ENCODE measurements at regions not wholly inside any gene's neighbourhood (a gene's known extent, or its start where the extent isn't known, plus 50 kb on each side); places are given as distances from the start of the nearest gene placed in this dataset.

DNA sequence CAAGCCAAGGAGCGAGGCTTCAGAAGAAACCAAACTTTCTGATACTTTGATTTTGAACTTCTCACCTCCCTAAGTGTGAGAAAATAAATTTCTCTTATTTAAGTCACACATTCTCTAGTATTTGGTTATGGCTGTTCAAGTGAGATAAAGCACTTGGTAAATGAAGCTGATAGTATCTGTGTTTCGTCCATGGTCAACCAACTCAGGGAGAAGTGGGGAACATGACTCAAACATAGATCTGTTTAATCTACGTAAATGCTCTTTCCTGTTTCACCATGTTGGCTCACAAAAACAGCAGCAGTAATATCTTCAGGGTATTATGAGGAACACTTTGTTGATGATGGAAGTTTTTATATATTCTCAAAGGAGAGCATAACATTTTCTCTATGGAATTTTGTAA lies 2167.2 kb upstream of the C9orf72 start:
- DNase-seq (ENCODE audit: low read depth in 4 of 4, low spot score in 1 of 4), result no peak

DNA sequence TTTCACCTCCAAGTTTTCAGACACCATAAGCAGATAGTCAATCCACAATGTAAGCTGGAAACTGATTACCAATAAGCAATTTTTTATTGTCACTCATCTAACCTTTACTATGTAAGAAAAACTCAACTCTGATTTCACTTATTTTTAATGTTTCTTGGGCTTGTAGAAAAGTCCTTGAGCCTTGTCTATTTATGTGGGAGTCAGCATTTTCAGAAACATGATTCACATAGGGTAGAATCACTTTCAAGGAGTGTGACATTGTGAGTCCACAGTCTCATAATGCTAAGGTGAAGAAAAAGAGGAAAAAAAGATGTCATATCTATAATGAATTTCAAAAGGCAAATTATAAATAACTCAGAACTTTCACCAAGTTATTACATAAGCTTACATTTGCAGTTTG lies 2167.9 kb upstream of the C9orf72 start:
- no peak for DNase-seq (ENCODE audit: low read depth in 4 of 4, low spot score in 1 of 4)

DNA sequence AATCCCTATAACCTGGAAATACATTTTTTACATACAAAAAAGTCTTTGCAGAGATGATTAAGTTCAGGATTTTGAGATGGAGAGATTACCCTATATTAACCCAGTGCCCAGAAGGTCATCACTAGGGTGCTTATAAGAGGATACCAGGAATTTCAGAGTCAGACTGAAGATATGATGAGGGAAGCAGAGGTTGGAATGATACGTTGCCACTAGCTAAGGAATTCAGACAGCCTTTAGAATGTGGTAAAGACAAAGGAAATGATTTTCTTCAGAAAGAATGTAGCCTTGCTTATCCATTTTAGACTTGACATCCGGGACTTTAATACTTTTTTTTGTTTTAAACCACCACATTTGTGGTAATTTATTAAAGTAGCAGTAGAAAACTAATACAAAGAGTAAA lies 2176.8 kb upstream of the C9orf72 start:
- DNase-seq (ENCODE audit: low read depth in 4 of 4, low spot score in 1 of 4), result no peak

DNA sequence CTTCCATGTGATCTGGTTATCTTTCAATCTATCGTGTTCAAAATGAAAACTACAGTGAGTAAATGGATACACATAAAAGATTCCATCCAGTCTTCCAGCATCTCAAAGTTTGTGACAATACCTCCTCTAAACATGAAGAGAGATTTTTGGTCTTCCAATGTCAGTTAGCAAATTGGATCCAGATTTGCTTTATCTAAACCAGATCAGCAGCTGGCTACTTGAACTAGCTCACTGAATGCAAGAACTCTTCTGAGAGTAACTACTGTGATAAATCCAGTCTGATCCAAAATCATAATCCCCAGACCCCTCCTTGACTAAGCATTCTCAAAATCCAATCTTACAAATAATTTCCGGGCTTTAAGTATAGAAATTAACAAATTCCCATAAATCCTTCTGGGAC lies 2177.9 kb upstream of the C9orf72 start:
- no peak for DNase-seq (ENCODE audit: low read depth in 4 of 4, low spot score in 1 of 4)

DNA sequence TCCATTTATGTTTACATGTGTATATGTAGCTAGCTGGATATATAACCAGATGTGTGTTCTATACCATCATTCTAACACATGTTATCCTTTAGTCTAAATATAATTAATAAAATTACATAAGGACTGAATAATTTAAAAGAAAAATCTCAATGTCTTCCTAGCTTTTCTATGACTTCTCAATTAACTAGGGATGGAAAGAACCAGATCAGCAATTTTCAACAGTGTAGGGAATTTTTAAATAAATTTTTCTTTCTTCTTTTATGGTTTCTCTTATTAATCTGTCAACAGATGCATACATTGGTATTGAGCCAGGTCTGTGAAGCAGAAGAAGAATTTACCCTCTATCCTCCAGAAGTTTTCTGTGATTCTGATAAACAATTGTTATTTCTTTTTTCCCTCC lies 2180.4 kb upstream of the C9orf72 start:
- no peak for DNase-seq (ENCODE audit: low read depth in 4 of 4, low spot score in 1 of 4)

DNA sequence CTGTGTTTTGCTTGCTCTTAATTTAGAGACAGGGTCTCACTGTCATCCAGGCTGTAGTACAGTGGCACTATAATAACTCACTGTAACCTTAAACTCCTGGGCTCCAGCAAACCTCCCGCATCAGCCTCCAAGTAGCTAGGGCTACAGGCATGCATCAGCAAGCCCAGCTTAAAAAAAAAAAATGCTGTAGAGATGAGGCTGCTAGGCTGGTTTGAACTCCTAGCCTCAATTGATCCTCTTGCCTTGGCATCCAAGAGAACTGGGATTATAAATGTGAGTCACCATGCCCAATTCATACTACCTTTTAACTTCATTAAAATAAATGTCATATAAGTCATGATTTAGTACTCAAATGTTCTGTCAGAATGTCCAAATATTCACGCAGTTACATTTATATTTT lies 2195.7 kb upstream of the C9orf72 start:
- no peak for DNase-seq (ENCODE audit: low read depth in 4 of 4, low spot score in 1 of 4)

DNA sequence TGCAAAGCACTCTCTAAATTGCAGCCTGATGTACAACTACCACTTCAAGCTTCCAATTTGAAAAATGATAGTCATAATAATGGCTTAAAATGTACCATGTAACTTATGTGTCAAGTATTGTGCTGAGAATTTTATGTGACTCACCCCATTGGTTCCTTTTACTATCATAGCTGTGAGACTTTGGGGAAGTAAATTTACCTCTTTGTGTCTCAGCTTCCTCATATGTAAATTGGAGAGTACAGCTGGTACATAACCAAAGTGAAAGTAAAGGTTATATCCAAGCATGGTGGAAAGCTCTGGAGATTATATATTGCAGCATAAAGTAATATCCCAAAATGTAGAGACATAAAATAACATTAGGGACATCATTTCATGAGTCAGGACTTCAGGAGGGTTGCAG lies 2200.4 kb upstream of the C9orf72 start:
- no peak for DNase-seq (ENCODE audit: low read depth in 4 of 4, low spot score in 1 of 4)

DNA sequence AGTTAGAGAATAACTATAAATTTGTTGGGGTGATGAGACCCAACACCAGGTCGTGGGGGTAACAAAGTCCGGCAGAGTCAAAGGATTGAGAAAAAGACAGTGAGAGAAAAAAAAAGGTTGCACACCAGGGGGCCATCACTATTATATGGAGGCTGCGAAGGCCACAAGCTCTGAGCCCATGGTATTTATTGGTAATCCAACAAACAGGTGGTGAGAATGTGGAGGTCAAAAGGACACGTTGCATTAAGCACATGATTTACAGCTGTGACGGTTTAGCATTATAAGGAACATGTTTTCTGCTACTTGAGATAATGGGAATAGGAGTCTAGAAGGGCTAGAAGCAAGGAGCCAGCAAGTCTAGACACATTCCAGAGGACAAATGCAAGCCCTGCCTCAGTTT lies 2202.2 kb upstream of the C9orf72 start:
- DNase-seq (ENCODE audit: low read depth in 4 of 4, low spot score in 1 of 4), result no peak

DNA sequence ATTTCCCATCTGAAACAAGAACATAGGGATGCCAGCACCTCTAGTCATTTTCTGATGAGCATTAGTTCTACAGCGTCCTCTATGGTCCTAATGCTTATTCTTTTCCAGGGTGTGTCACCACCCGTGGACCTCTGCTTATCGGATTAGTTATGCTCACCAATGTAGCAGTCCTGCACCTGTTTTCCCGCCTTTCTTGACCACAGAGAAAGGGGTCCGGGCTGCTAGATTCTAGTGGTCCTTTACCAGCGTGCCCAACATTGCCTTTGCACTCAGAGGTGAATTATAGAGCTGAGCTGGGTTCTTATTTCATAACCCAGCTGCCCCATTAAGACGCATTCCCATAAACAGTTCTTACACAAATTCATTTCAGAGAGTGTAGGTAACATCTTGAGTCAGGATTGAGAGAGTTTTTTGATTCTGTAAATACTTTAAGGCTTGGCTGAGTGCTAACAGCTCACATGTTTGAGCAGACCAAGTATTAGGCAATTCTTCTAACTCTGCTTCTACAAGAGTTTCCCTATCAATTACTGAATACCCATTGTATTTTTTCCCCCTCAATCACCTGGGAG lies 2205.1 kb upstream of the C9orf72 start:
- no peak for DNase-seq (ENCODE audit: low read depth in 4 of 4, low spot score in 1 of 4)

DNA sequence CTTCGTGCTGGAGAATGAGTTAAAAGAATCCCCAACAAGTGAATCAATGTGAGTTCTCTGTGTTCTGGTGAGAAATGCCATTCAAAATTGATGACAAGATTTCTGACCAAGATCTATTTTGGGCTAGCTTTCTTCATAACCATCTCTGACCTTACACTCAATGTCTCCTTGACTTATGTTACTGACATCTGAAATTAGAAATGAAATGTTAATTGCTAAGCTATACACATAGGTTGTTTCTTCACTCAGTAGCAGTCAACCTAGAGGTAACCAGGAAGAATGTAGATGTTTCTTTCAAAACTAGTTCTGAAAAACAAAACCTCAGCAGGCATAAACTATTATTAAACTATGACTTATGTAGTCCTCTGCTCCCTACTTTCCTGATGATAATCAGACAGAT lies 2220.7 kb upstream of the C9orf72 start:
- no peak for DNase-seq (ENCODE audit: low read depth in 4 of 4, low spot score in 1 of 4)

DNA sequence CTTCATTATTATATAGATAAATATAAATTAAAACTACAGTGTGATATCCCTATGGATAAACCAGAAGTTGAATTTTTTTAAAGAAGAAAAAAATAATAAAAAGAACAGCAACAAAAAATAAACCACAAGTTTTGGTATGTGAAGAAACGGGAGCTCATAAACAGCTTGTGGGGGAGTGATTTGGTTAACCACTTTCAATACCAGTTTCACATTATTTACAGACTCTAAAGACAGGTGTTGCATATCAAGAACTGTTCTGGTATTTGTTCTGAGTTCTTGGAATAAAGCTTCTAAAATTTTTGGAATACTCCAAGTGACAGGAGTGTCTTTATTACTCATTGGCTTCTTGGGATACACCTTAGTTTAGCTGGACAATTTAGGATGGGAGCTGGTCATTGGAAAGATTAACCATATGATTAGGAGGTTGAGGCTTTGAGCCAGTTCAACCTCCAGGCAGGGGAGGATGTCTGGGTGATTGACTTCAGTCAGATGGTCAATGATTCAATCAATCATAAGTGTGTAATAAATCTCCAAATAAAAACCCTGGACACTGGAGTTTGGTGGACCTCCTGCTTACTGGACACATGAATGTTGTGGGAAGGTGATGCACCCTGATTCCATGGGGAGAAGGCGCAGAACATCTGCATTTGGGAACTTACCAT lies 2223.1 kb upstream of the C9orf72 start:
- no peak for DNase-seq (ENCODE audit: low read depth in 4 of 4, low spot score in 1 of 4)

DNA sequence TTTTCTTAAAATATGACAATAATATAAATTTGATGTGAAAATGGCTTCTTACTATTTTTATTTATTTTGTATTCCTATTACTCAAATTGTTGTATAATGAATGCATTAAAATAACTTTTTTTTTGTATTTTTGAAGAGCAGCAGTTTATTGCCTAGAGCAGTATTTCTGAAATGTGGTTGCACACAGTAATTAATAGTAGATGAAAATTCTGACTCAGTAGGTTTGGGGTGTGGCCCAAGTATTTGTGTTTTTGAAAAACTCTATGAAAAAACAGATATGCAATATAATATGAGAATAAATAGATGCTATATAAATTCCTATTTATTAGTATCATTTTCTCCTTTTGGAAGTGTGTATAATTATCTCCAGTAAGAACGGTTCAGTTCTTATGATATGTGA lies 2225.3 kb upstream of the C9orf72 start:
- DNase-seq (ENCODE audit: low read depth in 4 of 4, low spot score in 1 of 4), result no peak

DNA sequence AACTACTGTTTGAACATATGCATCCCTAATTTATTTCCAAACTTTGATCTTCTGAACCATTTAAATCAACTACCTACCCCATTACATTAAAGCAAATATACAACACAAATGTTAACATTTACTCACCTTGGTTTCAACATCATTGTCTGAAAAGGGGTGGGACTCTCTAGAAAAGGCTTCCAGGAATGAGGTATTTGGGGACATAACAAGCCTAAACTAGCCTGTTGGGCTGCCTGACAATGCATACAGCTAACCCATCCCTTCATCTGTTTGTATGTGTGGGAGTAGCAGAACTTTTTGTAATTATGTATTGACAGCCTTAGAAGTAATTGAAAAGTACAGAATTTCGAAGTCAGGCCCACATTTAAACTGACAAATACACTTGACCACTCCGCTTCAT lies 2225.9 kb upstream of the C9orf72 start:
- DNase-seq (ENCODE audit: low read depth in 4 of 4, low spot score in 1 of 4), result no peak

DNA sequence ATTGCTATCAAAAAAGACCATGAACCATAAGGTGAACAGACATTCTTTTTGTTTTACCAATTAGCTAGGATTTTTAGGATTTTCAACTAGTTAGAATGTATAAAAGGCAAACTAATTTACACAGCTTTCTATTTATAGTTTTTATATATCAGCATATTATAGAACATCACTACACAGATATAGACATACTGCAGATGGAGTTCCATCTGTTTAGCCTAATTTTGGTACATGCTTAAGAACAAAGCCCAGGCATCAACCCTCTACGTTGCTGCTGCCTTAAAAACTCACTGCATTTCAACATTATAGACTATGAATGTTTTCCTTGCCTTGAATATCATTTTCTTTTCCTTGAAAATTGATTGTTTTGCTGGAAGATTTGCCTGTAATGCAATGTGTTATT lies 2227.5 kb upstream of the C9orf72 start:
- no peak for DNase-seq (ENCODE audit: low read depth in 4 of 4, low spot score in 1 of 4)

DNA sequence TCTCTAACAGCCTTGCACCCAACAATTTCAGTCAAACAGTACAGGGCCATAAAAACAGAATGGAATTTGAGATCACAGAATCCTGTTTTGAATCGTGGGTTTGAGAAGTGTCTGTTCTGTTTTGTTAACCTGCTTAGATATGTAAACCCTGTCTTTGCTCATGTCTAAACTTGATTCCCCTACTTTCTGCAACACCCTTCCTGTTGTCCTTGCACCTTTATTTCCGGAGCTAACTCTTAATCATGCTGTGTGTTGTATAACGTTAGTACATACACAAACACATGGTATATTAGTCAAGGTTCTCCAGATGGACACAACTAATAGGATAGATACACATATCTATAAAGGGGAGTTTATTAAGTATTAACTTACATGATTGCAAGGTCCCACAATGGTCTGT lies 2229.2 kb upstream of the C9orf72 start:
- no peak for DNase-seq (ENCODE audit: low read depth in 4 of 4, low spot score in 1 of 4)

DNA sequence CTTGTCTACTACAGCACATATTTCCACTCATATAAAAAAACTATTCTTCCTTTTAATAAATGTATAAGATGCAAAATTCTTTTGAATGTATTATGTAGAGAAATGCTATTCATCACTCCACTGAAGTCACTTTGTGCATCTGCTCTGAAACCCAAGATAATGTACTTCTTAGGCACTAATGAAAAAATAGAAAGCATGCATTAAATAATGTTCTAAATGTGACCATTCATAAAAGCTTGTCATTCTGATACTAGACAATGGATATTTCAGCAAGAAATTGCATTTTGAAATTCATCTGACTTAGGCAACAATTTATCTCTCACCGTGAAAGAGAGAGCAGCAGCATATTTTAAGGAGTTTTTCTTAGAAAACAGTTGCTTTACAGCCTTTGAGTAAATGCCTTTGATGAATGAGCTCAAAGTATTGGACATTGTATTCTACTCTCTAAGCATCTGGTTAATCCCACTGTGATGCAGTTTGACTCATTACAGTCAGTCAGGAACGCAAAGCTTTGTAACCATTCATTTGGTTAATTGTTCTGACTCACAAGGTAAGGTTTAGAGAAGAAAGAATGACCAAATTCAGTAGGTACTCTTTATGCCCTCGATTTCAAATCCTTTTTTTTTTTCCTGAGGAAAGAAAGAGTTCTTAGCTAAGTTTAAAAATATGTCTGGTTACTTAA lies 2233.8 kb upstream of the C9orf72 start:
- no peak for DNase-seq (ENCODE audit: low read depth in 4 of 4, low spot score in 1 of 4)

DNA sequence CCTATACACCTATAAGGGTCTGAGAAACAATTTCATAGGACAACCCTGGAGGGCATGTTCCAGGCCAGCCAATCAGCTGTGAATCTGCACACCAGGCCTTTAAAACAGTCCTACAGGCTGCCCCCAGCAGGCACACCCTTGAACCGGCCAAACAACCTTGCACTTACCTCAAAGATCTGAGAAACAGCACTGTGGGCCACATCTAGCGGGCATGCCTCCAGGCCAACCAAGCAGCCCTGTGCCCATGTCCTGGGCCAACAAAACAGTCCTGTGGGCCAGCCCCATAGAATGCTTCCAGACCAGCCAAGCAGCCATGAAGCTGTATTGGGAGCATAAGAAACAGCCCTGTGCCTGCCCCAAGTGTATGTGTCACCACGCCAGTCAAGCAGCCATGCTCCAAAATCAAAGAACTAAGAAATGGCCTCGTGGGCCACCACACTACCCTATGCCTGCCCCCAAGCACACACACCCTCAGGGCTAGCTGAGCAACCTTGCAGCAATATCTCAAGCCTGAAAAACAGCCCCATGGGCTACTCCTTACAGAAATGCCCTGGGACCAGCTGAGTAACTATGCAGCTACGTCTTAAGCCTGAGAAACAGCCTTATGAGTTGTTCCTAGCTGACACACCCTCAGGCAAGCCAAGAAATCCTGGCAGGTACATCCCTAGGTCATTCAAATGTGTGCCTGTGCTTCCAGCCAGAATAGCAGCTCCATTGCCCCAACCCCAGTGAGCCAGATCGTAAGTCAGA lies 2243.8 kb upstream of the C9orf72 start:
- DNase-seq (ENCODE audit: low read depth in 4 of 4, low spot score in 1 of 4), result no peak

DNA sequence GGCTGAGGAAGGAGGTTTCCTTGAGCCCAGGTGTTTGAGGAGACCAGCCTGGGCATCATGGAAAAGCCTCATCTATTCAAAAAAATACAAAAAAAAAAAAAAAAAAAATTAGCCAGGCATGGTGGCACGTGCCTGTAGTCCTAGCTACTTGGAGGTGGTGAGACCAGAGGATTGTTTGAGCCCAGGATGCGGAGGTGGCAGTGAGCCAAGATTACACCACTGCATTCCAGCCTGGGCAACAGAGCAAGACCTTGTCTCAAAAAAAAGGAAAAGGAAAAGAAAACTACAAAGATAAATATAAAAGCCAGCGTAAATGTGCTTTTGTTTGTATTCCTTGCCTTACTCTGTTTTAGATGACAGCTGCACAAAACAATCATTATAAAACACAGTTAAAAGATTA lies 2249.2 kb upstream of the C9orf72 start:
- no peak for DNase-seq (ENCODE audit: low read depth in 4 of 4, low spot score in 1 of 4)

DNA sequence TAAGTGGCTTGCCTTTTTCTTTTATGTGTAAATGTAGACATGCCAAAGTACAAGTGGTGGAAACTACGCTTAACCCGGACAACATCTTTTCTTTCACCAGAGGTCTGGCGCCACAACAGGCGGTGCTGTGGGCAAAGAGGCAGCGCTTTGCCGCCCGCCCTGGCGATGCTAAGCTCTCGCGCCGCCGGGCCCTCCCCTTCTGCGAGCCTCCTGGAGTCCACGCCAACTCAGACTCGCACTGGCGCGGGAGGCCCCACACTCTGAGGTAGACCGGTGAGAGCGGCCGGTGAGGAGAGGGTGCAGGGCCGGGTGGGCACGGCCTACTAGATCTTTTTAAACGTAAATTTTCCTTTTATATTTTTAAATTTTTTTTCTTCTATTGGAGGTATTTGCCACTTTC lies 2253.1 kb upstream of the C9orf72 start:
- no peak for DNase-seq (ENCODE audit: low read depth in 4 of 4, low spot score in 1 of 4)

DNA sequence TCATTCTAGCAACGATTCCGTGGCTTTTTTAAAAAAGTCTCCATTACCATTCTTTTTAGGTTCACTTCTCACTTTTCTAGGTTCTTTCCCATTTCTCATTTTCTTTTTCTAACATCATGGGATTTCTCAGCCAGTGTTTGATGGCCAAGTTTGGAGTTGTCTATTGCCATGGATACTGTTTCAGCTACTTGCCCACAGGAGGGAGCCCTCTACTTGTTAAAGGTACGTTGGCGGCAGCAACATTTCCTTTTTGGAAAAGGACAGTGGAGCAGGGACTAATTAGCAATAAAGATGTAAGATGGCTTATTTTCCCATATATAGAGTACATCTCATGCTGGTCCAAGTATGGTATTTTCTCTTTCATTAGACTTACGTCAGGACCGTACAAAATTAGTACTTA lies 2257.5 kb upstream of the C9orf72 start:
- no peak for DNase-seq (ENCODE audit: low read depth in 4 of 4, low spot score in 1 of 4)

DNA sequence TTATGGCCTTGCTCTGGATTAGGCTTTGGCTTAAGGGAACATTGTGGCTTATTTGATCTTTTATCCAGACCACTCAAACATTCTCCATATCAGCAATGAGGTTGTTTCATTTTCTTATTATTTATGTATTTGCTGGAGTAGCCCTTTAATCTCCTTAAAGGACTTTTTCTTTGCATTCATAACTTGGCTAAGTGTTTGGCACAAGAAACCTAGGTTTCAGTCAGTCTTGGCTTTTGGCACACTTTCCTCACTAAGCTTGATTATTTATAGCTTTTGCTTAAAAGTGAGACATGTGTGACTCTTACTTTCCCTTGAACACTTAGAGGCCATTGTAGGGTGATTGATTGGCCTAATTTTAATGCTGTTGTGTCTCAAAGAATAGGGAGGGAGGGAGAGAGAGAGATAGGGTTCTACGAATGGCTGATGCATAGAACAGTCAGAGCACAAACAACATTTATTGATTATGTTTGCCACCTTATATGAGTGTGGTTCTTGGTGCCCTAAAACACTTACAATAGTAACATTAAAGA lies 2265.3 kb upstream of the C9orf72 start:
- DNase-seq (ENCODE audit: low read depth in 4 of 4, low spot score in 1 of 4), result no peak

DNA sequence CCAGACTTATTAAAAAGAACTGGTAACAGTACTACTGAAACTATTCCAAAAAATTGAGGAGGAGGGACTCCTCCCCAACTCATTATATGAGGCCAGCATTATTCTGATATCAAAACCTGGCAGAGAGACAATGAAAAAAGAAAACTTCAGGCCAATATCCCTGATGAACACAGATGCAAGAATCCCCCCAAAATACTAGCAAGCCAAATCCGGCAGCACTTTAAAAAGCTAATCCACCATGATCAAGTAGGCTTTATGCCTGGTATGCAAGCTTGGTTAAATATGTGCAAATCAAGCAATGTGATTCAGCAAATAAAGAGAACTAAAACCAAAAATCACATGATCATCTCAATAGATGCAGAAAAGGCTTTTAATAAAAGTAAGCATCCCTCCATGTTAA lies 2271.0 kb upstream of the C9orf72 start:
- no peak for DNase-seq (ENCODE audit: low read depth in 4 of 4, low spot score in 1 of 4)

All from stimulated activated CD4-positive, alpha-beta T cell treated with anti-CD3 and anti-CD28 coated beads, Interleukin-1b, Interleukin-23, amount 100 ng/mL, for 24 hours (primary cell).